Lower leg skin (tissue), 4 donors: ENCODE measurements at regions not wholly inside any gene's neighbourhood (a gene's known extent, or its start where the extent isn't known, plus 50 kb on each side); places are given as distances from the start of the nearest gene placed in this dataset.

Experiments
- DNase-seq, 2 donors: peaks; one replicate each; pipeline ENCODE4 v3.0.0-alpha.2; 2019; ENCODE audit warnings: low spot score in 2 of 2
- H3K4me3 ChIP-seq: fragments of 200-600 bp; sonication (generic); 2 replicates; pipeline ENCODE4 v1.5.1; 2017; ENCODE audit warnings: mild to moderate bottlenecking, low read depth; ENCODE audit not compliant: poor library complexity, severe bottlenecking
- CTCF ChIP-seq, 3 donors: fragments of 450-650 bp; IDR thresholded peaks; one replicate each; pipeline ENCODE4 v1.5.1; 2016; ENCODE audit warnings: antibody characterized with exemption in 3 of 3, mild to moderate bottlenecking in 3 of 3, moderate library complexity in 2 of 3
- POLR2A ChIP-seq, 2 donors: fragments of 450-650 bp; IDR thresholded peaks; one replicate each; pipeline ENCODE4 v1.6.1; 2016 to 2017; ENCODE audit warnings: antibody characterized with exemption in 2 of 2, mild to moderate bottlenecking in 1 of 2, moderate library complexity in 1 of 2
- WGBS, 2 donors: methylation state at CpG; one replicate each; pipeline ENCODE4 v1.1.5; 2018; 5-methylcytosine and 5-hydroxymethylcytosine counted together
- intact Hi-C: fragments of 100-400 bp; cut with DNase I; formaldehyde crosslinking; loops from one replicate; pipeline ENCODE4 v1.15.0; 2023; ENCODE audit warnings: low total_unique reads

DNA sequence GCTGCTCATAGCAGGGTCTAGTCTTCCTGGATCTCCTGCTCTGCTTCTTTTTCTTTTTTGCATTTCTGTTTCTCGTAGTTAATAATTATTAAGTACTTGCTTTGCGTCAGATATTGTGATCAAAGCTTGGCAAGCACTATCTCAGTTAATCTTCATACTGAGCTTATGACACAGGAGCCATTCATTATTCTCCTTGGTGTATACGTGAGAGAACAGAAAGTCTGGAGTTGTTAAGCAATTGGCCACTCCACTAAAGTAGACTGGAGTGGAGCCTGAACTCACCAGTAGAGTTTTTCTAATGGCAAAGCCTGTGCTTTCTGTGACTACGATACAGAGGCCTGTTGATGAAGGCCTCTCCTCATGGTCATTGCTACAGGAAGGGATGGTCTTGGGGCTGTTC lies 285.9 kb downstream of the RFC3 start:
- DNase-seq: no peak
- no peak overlapping the region for H3K4me3 ChIP-seq
- TF ChIP-seq CTCF (IDR thresholded peaks at IDR 0.05) (no peak), POLR2A (IDR thresholded peaks at IDR 0.05) (no peak)
- intact Hi-C loops: no loop called here
- WGBS, 2 donors: 86 to 88% methylated on average over 4 of the region's 4 CpGs

GRCh38 chr13:34104853-34105252 lies 286.9 kb downstream of the RFC3 start:
- WGBS, 2 donors: 92% methylated on average over 4 of the region's 4 CpGs
- intact Hi-C loops: no loop called here
- TF ChIP-seq CTCF (IDR thresholded peaks at IDR 0.05) (no peak), POLR2A (IDR thresholded peaks at IDR 0.05) (no peak)
- no peak overlapping the region for H3K4me3 ChIP-seq
- no peak for DNase-seq

DNA sequence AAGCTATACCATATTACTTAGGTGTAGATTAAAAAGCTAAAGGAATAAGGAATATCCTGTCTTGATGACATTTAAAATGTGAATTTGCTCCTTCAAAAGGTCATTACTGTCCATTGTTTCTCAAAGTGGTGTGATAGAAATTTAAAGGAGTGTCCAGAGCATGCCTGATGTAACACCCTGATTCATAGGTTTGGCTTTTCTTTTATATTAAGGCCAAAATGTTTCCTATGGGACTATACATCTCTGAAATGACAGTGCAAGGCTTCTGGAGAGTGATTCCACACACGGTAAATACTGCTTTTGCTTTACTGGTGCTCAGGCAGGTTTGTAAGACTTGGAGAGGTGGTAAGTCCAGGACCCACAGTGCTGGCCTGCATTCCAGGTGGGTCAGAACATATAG lies 289.9 kb downstream of the RFC3 start:
- no peak overlapping the region for H3K4me3 ChIP-seq
- TF ChIP-seq POLR2A (IDR thresholded peaks at IDR 0.05): no peak
- WGBS, 2 donors: 87 to 94% methylated on average over 1 of the region's 1 CpG
- no peak for DNase-seq
- intact Hi-C loops: no loop called here

DNA sequence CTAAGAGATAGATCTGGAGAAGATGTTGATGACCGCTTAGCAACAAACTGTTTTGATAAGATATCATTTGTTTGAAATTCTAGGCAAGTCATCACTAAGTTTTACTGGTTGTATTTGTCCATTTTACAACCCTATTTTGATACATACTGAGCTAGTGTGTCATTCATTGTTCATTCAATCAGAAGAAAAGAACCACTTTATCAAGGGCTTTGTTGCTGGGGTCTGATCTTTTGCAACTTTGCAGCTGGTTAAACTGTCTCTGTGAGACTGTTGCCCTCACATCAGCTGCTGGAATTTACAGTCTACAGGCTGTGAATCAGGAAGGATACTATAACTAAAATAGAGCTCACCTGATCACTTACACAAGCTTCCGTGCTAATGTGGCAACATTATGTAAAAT lies 290.5 kb downstream of the RFC3 start:
- no peak overlapping the region for H3K4me3 ChIP-seq
- WGBS, 2 donors: 93 to 100% methylated on average over 2 of the region's 2 CpGs
- intact Hi-C loops: no loop called here
- DNase-seq: no peak
- no peak for TF ChIP-seq CTCF (IDR thresholded peaks at IDR 0.05)
- TF ChIP-seq POLR2A (IDR thresholded peaks at IDR 0.05): no peak

GRCh38 chr13:34114581-34114980 lies 296.6 kb downstream of the RFC3 start:
- intact Hi-C loops: no loop called here
- DNase-seq: no peak
- no peak overlapping the region for H3K4me3 ChIP-seq
- WGBS, 2 donors: 78 to 92% methylated on average over 3 of the region's 3 CpGs
- TF ChIP-seq POLR2A (IDR thresholded peaks at IDR 0.05) (no peak), CTCF (IDR thresholded peaks at IDR 0.05) (no peak)

GRCh38 chr13:34116651-34117050 lies 298.7 kb downstream of the RFC3 start:
- intact Hi-C loops: no loop called here
- 74 to 79% methylated on average over 3 of the region's 3 CpGs for WGBS, 2 donors
- TF ChIP-seq POLR2A (IDR thresholded peaks at IDR 0.05): no peak
- no peak for TF ChIP-seq CTCF (IDR thresholded peaks at IDR 0.05)
- no peak for DNase-seq
- H3K4me3 ChIP-seq: no peak overlapping the region
